ENCODE measurements at regions not wholly inside any gene's neighbourhood (a gene's known extent, or its start where the extent isn't known, plus 50 kb on each side); places are given as distances from the start of the nearest gene placed in this dataset.

DNA sequence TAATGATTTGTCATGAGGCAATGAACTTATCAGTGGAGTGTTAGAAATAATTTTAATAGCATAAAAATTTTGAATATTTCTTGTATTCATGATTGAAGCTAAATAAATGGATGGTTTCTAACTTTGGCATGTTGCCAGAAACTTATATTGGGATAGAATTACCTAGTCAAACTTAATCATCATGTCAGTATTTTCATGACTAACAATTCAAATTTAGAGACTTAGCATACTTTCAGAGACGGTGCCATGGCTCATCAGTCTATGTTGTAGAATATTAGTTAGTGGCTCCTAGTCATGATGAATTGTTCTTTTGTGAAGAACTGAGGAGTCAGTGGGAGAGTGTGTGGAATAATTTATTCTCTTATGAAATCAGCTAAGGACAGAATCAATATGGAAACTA is 599.6 kb upstream of the POT1 start:
- DNase-seq, result no peak
- POLR2A ChIA-PET, result no interaction called here
- no peak for ATAC-seq
- CTCF ChIA-PET, result no interaction called here
- Mint-ChIP-seq H3K36me3 (ENCODE audit: low read depth) (no peaks in the 10 kb centered on the region), H3K4me1 (no peaks in the 10 kb centered on the region), H3K27me3 (no peaks in the 10 kb centered on the region), H3K4me3 (no peak overlapping the region), H3K9me3 (ENCODE audit: low read depth) (peaks cover 2% of the 10 kb centered on the region), H3K27ac (no peak overlapping the region)
- intact Hi-C loops (cut with DNase I, micrococcal nuclease), result no loop called here

- H3K27me3 Mint-ChIP-seq, result no peaks in the 10 kb centered on the region
- H3K4me1 Mint-ChIP-seq, result no peaks in the 10 kb centered on the region
- DNase-seq (no peak), ATAC-seq (no peak)
- peaks cover 8% of the 10 kb centered on the region for H3K9me3 Mint-ChIP-seq (ENCODE audit: low read depth)
- CTCF ChIA-PET, result no interaction called here
- H3K27ac Mint-ChIP-seq, result no peak overlapping the region
- intact Hi-C loops (cut with DNase I, micrococcal nuclease), result no loop called here
- POLR2A ChIA-PET, result no interaction called here
- H3K36me3 Mint-ChIP-seq (ENCODE audit: low read depth), result no peaks in the 10 kb centered on the region
- H3K4me3 Mint-ChIP-seq, result no peak overlapping the region
These were observed 597.3 kb upstream of the POT1 start for GRCh38 chr7:125526958-125527357.

GRCh38 chr7:125526092-125526491 is 596.5 kb upstream of the POT1 start:
- intact Hi-C loops (cut with DNase I, micrococcal nuclease), result no loop called here
- ChIA-PET CTCF (no interaction called here), POLR2A (no interaction called here)
- H3K4me1 Mint-ChIP-seq, result no peaks in the 10 kb centered on the region
- no peaks in the 10 kb centered on the region for H3K36me3 Mint-ChIP-seq (ENCODE audit: low read depth)
- peaks cover 8% of the 10 kb centered on the region for H3K9me3 Mint-ChIP-seq (ENCODE audit: low read depth)
- no peak overlapping the region for H3K27ac Mint-ChIP-seq
- no peaks in the 10 kb centered on the region for H3K27me3 Mint-ChIP-seq
- DNase-seq, result no peak
- no peak for ATAC-seq
- H3K4me3 Mint-ChIP-seq, result no peak overlapping the region

DNA sequence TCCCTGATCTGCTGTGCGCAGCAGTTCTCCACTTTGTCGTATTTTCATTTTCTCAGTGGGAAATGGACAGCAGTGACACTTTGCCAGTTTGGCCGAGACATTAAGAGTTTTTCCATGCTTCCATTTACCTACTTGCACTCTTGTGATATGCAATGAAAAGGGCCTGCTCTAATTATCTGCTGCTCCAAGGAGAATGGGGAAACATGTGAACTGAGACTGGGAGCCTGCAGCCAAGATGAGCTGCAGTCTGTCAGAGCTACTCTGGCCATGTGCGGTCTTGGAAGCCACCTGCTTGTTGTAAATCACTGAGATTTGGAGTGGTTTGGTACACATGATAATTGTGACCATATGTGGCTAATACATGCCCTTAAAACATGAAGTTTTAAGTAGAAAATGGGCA is 586.6 kb upstream of the POT1 start:
- Mint-ChIP-seq H3K4me1 (no peaks in the 10 kb centered on the region), H3K36me3 (ENCODE audit: low read depth) (no peaks in the 10 kb centered on the region), H3K9me3 (ENCODE audit: low read depth) (no peaks in the 10 kb centered on the region), H3K27ac (no peak overlapping the region), H3K27me3 (no peaks in the 10 kb centered on the region), H3K4me3 (no peak overlapping the region)
- intact Hi-C loops (cut with DNase I, micrococcal nuclease), result no loop called here
- POLR2A ChIA-PET, result no interaction called here
- no peak for DNase-seq
- no peak for ATAC-seq
- CTCF ChIA-PET, result no interaction called here

DNA sequence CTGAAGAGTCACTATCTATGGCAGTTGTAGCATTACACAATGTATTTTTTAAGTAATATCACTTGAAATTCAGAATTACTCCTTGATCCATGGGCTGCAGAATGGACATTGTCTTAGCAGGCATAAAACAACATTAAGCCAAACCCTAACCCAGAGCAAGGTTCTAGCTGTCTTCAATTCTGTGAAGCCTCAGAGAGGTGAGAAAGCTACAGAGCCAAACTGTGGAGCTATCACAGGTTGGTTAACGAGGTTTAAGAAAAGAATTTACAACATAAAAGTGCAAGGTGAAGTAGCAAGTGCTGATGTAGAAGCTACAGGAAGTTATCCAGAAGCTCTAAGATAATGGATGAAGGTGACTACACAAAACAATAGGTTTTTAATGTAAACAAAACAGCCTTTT is 582.7 kb upstream of the POT1 start:
- no peak overlapping the region for H3K4me3 Mint-ChIP-seq

DNA sequence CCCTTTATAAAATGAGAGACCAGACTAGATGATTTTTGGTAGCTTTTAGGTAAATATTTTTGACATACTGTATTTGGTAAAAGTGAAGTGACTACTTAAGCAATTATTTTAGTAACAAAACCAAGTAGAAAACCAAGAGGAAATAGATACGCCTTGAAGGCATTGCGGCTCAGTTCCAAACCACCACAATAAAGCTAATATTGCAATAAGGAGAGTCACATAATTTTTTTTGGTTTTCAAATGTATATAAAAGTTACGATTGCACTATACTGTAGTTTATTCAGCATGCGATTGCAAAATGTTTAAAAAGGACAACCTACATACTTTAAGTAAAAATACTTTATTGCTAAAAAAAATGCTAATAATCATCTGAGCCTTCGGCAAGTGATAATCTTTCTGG is 581.7 kb upstream of the POT1 start:
- POLR2A ChIA-PET, result no interaction called here
- no peaks in the 10 kb centered on the region for H3K9me3 Mint-ChIP-seq (ENCODE audit: low read depth)

More for the DNA sequence above, 582.7 kb upstream of the POT1 start:
- no peak for ATAC-seq
- no peak for DNase-seq
- H3K27me3 Mint-ChIP-seq, result no peaks in the 10 kb centered on the region
- ChIA-PET POLR2A (no interaction called here), CTCF (no interaction called here)
- H3K27ac Mint-ChIP-seq, result no peak overlapping the region
- H3K4me1 Mint-ChIP-seq, result no peaks in the 10 kb centered on the region
- no peaks in the 10 kb centered on the region for H3K9me3 Mint-ChIP-seq (ENCODE audit: low read depth)
- intact Hi-C loops (cut with DNase I, micrococcal nuclease), result no loop called here
- H3K36me3 Mint-ChIP-seq (ENCODE audit: low read depth), result no peaks in the 10 kb centered on the region

GRCh38 chr7:125506331-125506730 is 576.7 kb upstream of the POT1 start:
- ATAC-seq (no peak), DNase-seq (no peak)
- Mint-ChIP-seq H3K4me3 (no peak overlapping the region), H3K36me3 (ENCODE audit: low read depth) (no peaks in the 10 kb centered on the region), H3K27me3 (no peaks in the 10 kb centered on the region), H3K9me3 (ENCODE audit: low read depth) (peaks cover 7% of the 10 kb centered on the region), H3K4me1 (no peaks in the 10 kb centered on the region), H3K27ac (no peak overlapping the region)
- intact Hi-C loops (cut with DNase I, micrococcal nuclease), result no loop called here
- POLR2A ChIA-PET, result no interaction called here
- CTCF ChIA-PET, result no interaction called here

More for the DNA sequence above, 581.7 kb upstream of the POT1 start:
- no peak overlapping the region for H3K4me3 Mint-ChIP-seq
- intact Hi-C loops (cut with DNase I, micrococcal nuclease), result no loop called here
- CTCF ChIA-PET, result interaction anchor here (1.3 kb wide), 1 partner anchor 68 kb away, joined by 3 read pairs; no protein-coding TSS in a partner anchor
- DNase-seq, result no peak
- ATAC-seq, result no peak
- H3K27ac Mint-ChIP-seq, result no peak overlapping the region
- no peaks in the 10 kb centered on the region for H3K4me1 Mint-ChIP-seq
- no peaks in the 10 kb centered on the region for H3K27me3 Mint-ChIP-seq
- H3K36me3 Mint-ChIP-seq (ENCODE audit: low read depth), result no peaks in the 10 kb centered on the region

DNA sequence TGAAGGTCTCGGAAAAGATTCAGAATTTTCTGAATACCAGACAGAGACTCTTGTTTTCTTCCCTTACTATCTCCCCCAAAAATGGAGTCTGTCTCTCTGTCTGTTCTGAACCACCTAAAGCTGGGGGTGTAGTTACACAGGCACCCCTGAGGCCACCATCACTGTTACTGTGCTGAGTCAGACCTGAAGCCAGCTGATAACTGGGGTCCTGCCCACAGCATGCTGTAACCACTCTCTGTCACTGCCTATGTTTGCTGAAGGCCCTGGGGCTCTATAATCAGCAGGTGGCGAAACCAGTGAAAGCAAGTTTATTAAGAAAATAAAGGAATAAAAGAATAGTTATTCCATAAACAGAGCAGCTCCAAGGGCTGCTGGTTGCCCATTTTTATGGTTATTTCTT is 575.2 kb upstream of the POT1 start:
- peaks cover 10% of the 10 kb centered on the region for H3K9me3 Mint-ChIP-seq (ENCODE audit: low read depth)
- POLR2A ChIA-PET, result no interaction called here
- H3K27me3 Mint-ChIP-seq, result no peaks in the 10 kb centered on the region
- H3K27ac Mint-ChIP-seq, result no peak overlapping the region
- CTCF ChIA-PET, result interaction anchor here (0.6 to 0.8 kb wide), 2 partner anchors 8 to 130 kb away, joined by 3 read pairs; no protein-coding TSS in a partner anchor
- DNase-seq (no peak), ATAC-seq (no peak)
- H3K36me3 Mint-ChIP-seq (ENCODE audit: low read depth), result no peaks in the 10 kb centered on the region
- H3K4me1 Mint-ChIP-seq, result no peaks in the 10 kb centered on the region
- H3K4me3 Mint-ChIP-seq, result no peak overlapping the region
- intact Hi-C loops (cut with DNase I, micrococcal nuclease), result no loop called here

- Mint-ChIP-seq H3K27me3 (no peaks in the 10 kb centered on the region), H3K36me3 (ENCODE audit: low read depth) (no peaks in the 10 kb centered on the region), H3K4me3 (no peak overlapping the region), H3K9me3 (ENCODE audit: low read depth) (peaks cover 3% of the 10 kb centered on the region), H3K27ac (no peak overlapping the region), H3K4me1 (no peaks in the 10 kb centered on the region)
- POLR2A ChIA-PET, result no interaction called here
- DNase-seq (no peak), ATAC-seq (no peak)
- CTCF ChIA-PET, result interaction anchor here (1.1 kb wide), 1 partner anchor 9 kb away, joined by 3 read pairs; no protein-coding TSS in a partner anchor
- intact Hi-C loops (cut with DNase I, micrococcal nuclease), result no loop called here
These were observed 566.4 kb upstream of the POT1 start for GRCh38 chr7:125495997-125496396.

- CTCF ChIA-PET, result no interaction called here
These were observed 562.9 kb upstream of the POT1 start for GRCh38 chr7:125492521-125492920.

GRCh38 chr7:125491137-125491536 is 561.5 kb upstream of the POT1 start:
- intact Hi-C loops (cut with DNase I, micrococcal nuclease), result no loop called here
- ChIA-PET CTCF (no interaction called here), POLR2A (no interaction called here)
- Mint-ChIP-seq H3K27me3 (no peaks in the 10 kb centered on the region), H3K4me1 (no peaks in the 10 kb centered on the region), H3K9me3 (ENCODE audit: low read depth) (no peaks in the 10 kb centered on the region), H3K4me3 (no peak overlapping the region), H3K27ac (no peak overlapping the region), H3K36me3 (ENCODE audit: low read depth) (no peaks in the 10 kb centered on the region)
- ATAC-seq (no peak), DNase-seq (no peak)

More at GRCh38 chr7:125492521-125492920, 562.9 kb upstream of the POT1 start:
- Mint-ChIP-seq H3K4me1 (no peaks in the 10 kb centered on the region), H3K4me3 (no peak overlapping the region), H3K36me3 (ENCODE audit: low read depth) (no peaks in the 10 kb centered on the region), H3K27me3 (no peaks in the 10 kb centered on the region), H3K27ac (no peak overlapping the region), H3K9me3 (ENCODE audit: low read depth) (no peaks in the 10 kb centered on the region)
- intact Hi-C loops (cut with DNase I, micrococcal nuclease), result no loop called here
- DNase-seq (no peak), ATAC-seq (no peak)
- POLR2A ChIA-PET, result no interaction called here

DNA sequence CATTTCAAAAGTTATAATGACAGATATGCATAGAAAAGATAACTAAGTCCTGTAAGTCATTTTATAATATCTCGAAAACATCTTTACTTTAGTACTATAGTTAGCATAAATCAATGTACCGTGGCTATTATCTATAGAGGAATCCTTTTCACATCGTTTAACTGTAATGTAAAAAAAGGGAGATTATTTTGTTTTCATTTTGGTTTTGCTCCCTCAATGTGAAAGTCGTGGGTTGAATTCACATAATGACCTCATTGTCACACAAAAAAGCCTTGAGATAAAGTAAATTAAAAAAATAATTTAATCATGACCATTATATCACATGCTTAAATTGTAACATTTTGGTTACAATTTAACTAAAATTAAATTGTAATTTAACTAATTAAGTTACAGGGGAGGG is 560.5 kb upstream of the POT1 start:
- H3K4me1 Mint-ChIP-seq, result no peaks in the 10 kb centered on the region
- no peaks in the 10 kb centered on the region for H3K27me3 Mint-ChIP-seq
- H3K4me3 Mint-ChIP-seq, result no peak overlapping the region
- ChIA-PET CTCF (no interaction called here), POLR2A (no interaction called here)
- no peaks in the 10 kb centered on the region for H3K9me3 Mint-ChIP-seq (ENCODE audit: low read depth)
- H3K27ac Mint-ChIP-seq, result no peak overlapping the region
- DNase-seq (no peak), ATAC-seq (no peak)
- no peaks in the 10 kb centered on the region for H3K36me3 Mint-ChIP-seq (ENCODE audit: low read depth)
- intact Hi-C loops (cut with DNase I, micrococcal nuclease), result no loop called here

GRCh38 chr7:125485223-125485622 is 555.6 kb upstream of the POT1 start:
- intact Hi-C loops (cut with DNase I, micrococcal nuclease), result no loop called here
- DNase-seq (no peak), ATAC-seq (no peak)
- ChIA-PET CTCF (no interaction called here), POLR2A (no interaction called here)
- Mint-ChIP-seq H3K36me3 (ENCODE audit: low read depth) (no peaks in the 10 kb centered on the region), H3K4me3 (no peak overlapping the region), H3K27me3 (no peaks in the 10 kb centered on the region), H3K27ac (no peak overlapping the region), H3K4me1 (no peaks in the 10 kb centered on the region), H3K9me3 (ENCODE audit: low read depth) (no peaks in the 10 kb centered on the region)

Measured in activated CD4-positive, alpha-beta T cell treated with anti-CD3 and anti-CD28 coated beads for 36 hours (primary cell).